CD14-positive monocyte (primary cell): ENCODE measurements at regions not wholly inside any gene's neighbourhood (a gene's known extent, or its start where the extent isn't known, plus 50 kb on each side); places are given as distances from the start of the nearest gene placed in this dataset.

Experiments
- DNase-seq, 3 donors: peaks; one replicate each; pipeline ENCODE4 v3.0.0-alpha.2; 2011 to 2022
- H2AFZ ChIP-seq: 2 replicates; pipeline ENCODE4 v1.6.0; 2012; ENCODE audit warnings: mild to moderate bottlenecking, low read depth, low read length, inconsistent platforms; ENCODE audit not compliant: insufficient read depth, poor library complexity, severe bottlenecking
- H3K27ac ChIP-seq, 2 donors: 1 replicate in 1 of 2; 2 replicates in 1 of 2; pipeline ENCODE4 v1.5.1; 2012 to 2013; ENCODE audit warnings: low read length in 2 of 2, control low read depth in 1 of 2, inconsistent platforms in 1 of 2, low read depth in 1 of 2, mild to moderate bottlenecking in 1 of 2
- H3K27me3 ChIP-seq, 2 donors: one replicate each; pipeline versions ENCODE4 v1.6.0 to v1.6.1; 2011 to 2013; ENCODE audit warnings: low read length in 2 of 2; ENCODE audit not compliant: control insufficient read depth in 2 of 2, insufficient read depth in 2 of 2
- H3K36me3 ChIP-seq, 2 donors: replicated peaks in 1 of 2; 1 replicate in 1 of 2; 2 replicates in 1 of 2; pipeline versions ENCODE4 v1.5.1 to v1.6.1; 2012 to 2013; ENCODE audit warnings: low read length in 2 of 2, control low read depth in 1 of 2, inconsistent platforms in 1 of 2, mild to moderate bottlenecking in 1 of 2; ENCODE audit not compliant: insufficient read depth in 2 of 2, control insufficient read depth in 1 of 2
- H3K4me1 ChIP-seq, 2 donors: 1 replicate in 1 of 2; 2 replicates in 1 of 2; pipeline versions ENCODE4 v1.5.1 to v1.6.1; 2012 to 2013; ENCODE audit warnings: low read length in 2 of 2, control low read depth in 1 of 2, inconsistent platforms in 1 of 2, mild to moderate bottlenecking in 1 of 2, moderate library complexity in 1 of 2; ENCODE audit not compliant: insufficient read depth in 2 of 2, control insufficient read depth in 1 of 2
- H3K4me2 ChIP-seq: replicated peaks from 2 replicates; pipeline ENCODE3; 2012; ENCODE audit warnings: low read length, moderate library complexity, mild to moderate bottlenecking; ENCODE audit not compliant: poor library complexity, severe bottlenecking; ENCODE audit errors: extremely low read depth
- H3K4me3 ChIP-seq, 3 experiments: fragments of 200-600 bp in 1 of 3; sonication (generic) in 1 of 3; replicated peaks in 1 of 3; 1 replicate in 2 of 3; 2 replicates in 1 of 3; pipeline ENCODE4 v1.5.1; 2011 to 2013; ENCODE audit warnings: low read length in 3 of 3, mild to moderate bottlenecking in 3 of 3, control low read depth in 2 of 3, low read depth in 2 of 3, inconsistent platforms in 1 of 3, moderate library complexity in 1 of 3
- H3K79me2 ChIP-seq: 2 replicates; pipeline ENCODE4 v1.6.0; 2012; ENCODE audit warnings: mild to moderate bottlenecking, control low read depth, inconsistent platforms, low read length, moderate library complexity; ENCODE audit not compliant: insufficient read depth
- H3K9ac ChIP-seq: 2 replicates; pipeline ENCODE4 v1.6.0; 2017; ENCODE audit warnings: low read length, mild to moderate bottlenecking; ENCODE audit not compliant: insufficient read depth, poor library complexity, severe bottlenecking
- H3K9me3 ChIP-seq, 2 donors: replicated peaks in 1 of 2; 1 replicate in 1 of 2; 2 replicates in 1 of 2; pipeline versions ENCODE4 v1.5.1 to v1.6.1; 2012 to 2013; ENCODE audit warnings: low read length in 2 of 2, control low read depth in 1 of 2; ENCODE audit not compliant: control insufficient read depth in 1 of 2, insufficient read depth in 1 of 2
- H4K20me1 ChIP-seq: 2 replicates; pipeline ENCODE4 v1.6.0; 2012; ENCODE audit warnings: mild to moderate bottlenecking, low read length, control low read depth, moderate library complexity; ENCODE audit not compliant: insufficient read depth
- H3K27ac Mint-ChIP-seq, 7 donors: one replicate each; pipeline ENCODE4 v1.8.0; 2020; ENCODE audit warnings: mild to moderate bottlenecking in 7 of 7, mixed read lengths in 7 of 7, moderate library complexity in 6 of 7, inconsistent platforms in 2 of 7
- H3K27me3 Mint-ChIP-seq, 3 donors: one replicate each; pipeline ENCODE4 v1.8.0; 2021 to 2022; ENCODE audit warnings: low read depth in 3 of 3, mild to moderate bottlenecking in 3 of 3, mixed read lengths in 3 of 3, moderate library complexity in 3 of 3, inconsistent platforms in 1 of 3
- H3K36me3 Mint-ChIP-seq, 2 donors: one replicate each; pipeline ENCODE4 v1.8.0; 2020; ENCODE audit warnings: mixed read lengths in 2 of 2, inconsistent platforms in 1 of 2, mild to moderate bottlenecking in 1 of 2
- H3K4me1 Mint-ChIP-seq: one replicate; pipeline ENCODE4 v1.8.0; 2020; ENCODE audit warnings: mild to moderate bottlenecking, mixed read lengths
- H3K4me3 Mint-ChIP-seq, 2 donors: one replicate each; pipeline ENCODE4 v1.8.0; 2020; ENCODE audit warnings: mild to moderate bottlenecking in 2 of 2, mixed read lengths in 2 of 2, moderate library complexity in 1 of 2
- H3K9me3 Mint-ChIP-seq, 7 donors: one replicate each; pipeline ENCODE4 v1.8.0; 2020 to 2022; ENCODE audit warnings: mixed read lengths in 7 of 7, mild to moderate bottlenecking in 6 of 7, moderate library complexity in 6 of 7, inconsistent platforms in 2 of 7
- CTCF ChIP-seq: fragments of 200-600 bp; IDR thresholded peaks from one replicate; pipeline ENCODE4 v1.8.0; 2022; ENCODE audit warnings: antibody characterized with exemption, mild to moderate bottlenecking
- WGBS: methylation state at CpG from one replicate; pipeline ENCODE4 v1.1.5; 2013; ENCODE audit warnings: missing lambda C conversion rate; ENCODE audit not compliant: insufficient coverage; 5-methylcytosine and 5-hydroxymethylcytosine counted together
- intact Hi-C, 2 donors: fragments of 100-400 bp; cut with micrococcal nuclease; formaldehyde crosslinking; loops; one replicate each; pipeline versions ENCODE4 v1.15.0 to v1.15.1; 2023

- no peaks in the 10 kb centered on the region for H3K9me3 ChIP-seq
- no peak for TF ChIP-seq CTCF
- H2AFZ ChIP-seq: no peak overlapping the region
- no peak overlapping the region for H3K4me3 ChIP-seq
- no peak overlapping the region for H3K27ac ChIP-seq
- WGBS: no CpG with 5 or more reads among the region's 1 CpG
- no peaks in the 10 kb centered on the region for H3K36me3 ChIP-seq
- H3K4me3 Mint-ChIP-seq: no peak overlapping the region
- no peaks in the 10 kb centered on the region for H3K4me1 Mint-ChIP-seq
- H3K79me2 ChIP-seq: no peaks in the 10 kb centered on the region
- no peak overlapping the region for H3K27ac Mint-ChIP-seq
- intact Hi-C loops: no loop called here
- peaks cover 0 to 2% (median 0%) of the 10 kb centered on the region in 3 donors for H3K27me3 Mint-ChIP-seq
- H3K4me1 ChIP-seq: no peaks in the 10 kb centered on the region
- DNase-seq: no peak
- peaks cover 0 to 3% (median 0%) of the 10 kb centered on the region in 7 donors for H3K9me3 Mint-ChIP-seq
- no peaks in the 10 kb centered on the region for H3K27me3 ChIP-seq
- no peaks in the 10 kb centered on the region for H4K20me1 ChIP-seq
- H3K4me2 ChIP-seq: no peak overlapping the region
- H3K9ac ChIP-seq: no peak overlapping the region
- no peaks in the 10 kb centered on the region for H3K36me3 Mint-ChIP-seq
Measured at GRCh38 chr5:101877451-101877850, 418.6 kb downstream of the SLCO4C1 start.

- TF ChIP-seq CTCF: no peak
- Histone ChIP-seq H3K9me3 (no peaks in the 10 kb centered on the region), H3K79me2 (no peaks in the 10 kb centered on the region), H4K20me1 (no peaks in the 10 kb centered on the region), H3K4me1 (no peaks in the 10 kb centered on the region), H3K36me3 (no peaks in the 10 kb centered on the region), H3K4me3 (no peak overlapping the region), H3K9ac (no peak overlapping the region), H2AFZ (no peak overlapping the region), H3K27me3 (no peaks in the 10 kb centered on the region), H3K4me2 (no peak overlapping the region), H3K27ac (no peak overlapping the region)
- no peaks in the 10 kb centered on the region for H3K4me1 Mint-ChIP-seq
- no peak for DNase-seq
- H3K4me3 Mint-ChIP-seq: no peak overlapping the region
- no peaks in the 10 kb centered on the region for H3K36me3 Mint-ChIP-seq
- H3K27ac Mint-ChIP-seq: no peak overlapping the region
- H3K9me3 Mint-ChIP-seq: peaks cover 0 to 5% (median 1%) of the 10 kb centered on the region in 7 donors
- no CpG with 5 or more reads among the region's 1 CpG for WGBS
- intact Hi-C loops: no loop called here
- H3K27me3 Mint-ChIP-seq: no peaks in the 10 kb centered on the region
Measured at GRCh38 chr5:101866473-101866872, 429.6 kb downstream of the SLCO4C1 start.
